H1 (cell line): ENCODE measurements at regions not wholly inside any gene's neighbourhood (a gene's known extent, or its start where the extent isn't known, plus 50 kb on each side); places are given as distances from the start of the nearest gene placed in this dataset.

ENCODE experiments used
- ATF2 ChIP-seq: IDR thresholded peaks from 2 replicates; pipeline ENCODE4 v1.6.1; 2012; ENCODE audit warnings: low read length, inconsistent platforms
- ATF3 ChIP-seq: IDR thresholded peaks from 2 replicates; pipeline ENCODE4 v1.6.1; 2011; ENCODE audit warnings: low read depth, mild to moderate bottlenecking, low read length; ENCODE audit not compliant: insufficient read depth
- CBX8 ChIP-seq: fragments of 300-800, 300-1000 bp; sonication (generic); IDR thresholded peaks from 2 replicates; pipeline ENCODE4 v1.7.1; 2016; ENCODE audit warnings: low read depth, low read length, borderline replicate concordance
- CREB1 ChIP-seq: IDR thresholded peaks from 2 replicates; pipeline ENCODE4 v1.6.1; 2012; ENCODE audit warnings: inconsistent platforms
- CTCF ChIP-seq, 3 experiments: IDR thresholded peaks; 1 replicate in 2 of 3; 2 replicates in 1 of 3; pipeline versions ENCODE4 v1.5.1 to v1.6.1; 2011; ENCODE audit warnings: low read length in 3 of 3, mild to moderate bottlenecking in 3 of 3, inconsistent platforms in 2 of 3, low read depth in 1 of 3, moderate library complexity in 1 of 3; ENCODE audit not compliant: insufficient read depth in 1 of 3; ENCODE audit errors: control extremely low read depth in 1 of 3
- EP300 ChIP-seq, 2 experiments: IDR thresholded peaks; 1 replicate in 1 of 2; 2 replicates in 1 of 2; pipeline ENCODE4 v1.6.1; 2011 to 2012; ENCODE audit warnings: low read depth in 2 of 2, low read length in 2 of 2, mild to moderate bottlenecking in 2 of 2, borderline replicate concordance in 1 of 2, inconsistent platforms in 1 of 2, moderate library complexity in 1 of 2
- EZH2 ChIP-seq: fragments of 200-600 bp; sonication (generic); IDR thresholded peaks from 2 replicates; pipeline ENCODE4 v1.7.1; 2012; ENCODE audit warnings: low read depth, mild to moderate bottlenecking, moderate library complexity, low read length, inconsistent platforms; ENCODE audit not compliant: severe bottlenecking
- HDAC2 ChIP-seq, 2 experiments: fragments of 300-600 bp in 1 of 2; sonication (generic) in 1 of 2; IDR thresholded peaks; 2 replicates each; pipeline ENCODE4 v1.6.1; 2011 to 2012; ENCODE audit warnings: low read depth in 2 of 2, low read length in 2 of 2, mild to moderate bottlenecking in 2 of 2, moderate library complexity in 2 of 2, borderline replicate concordance in 1 of 2, inconsistent platforms in 1 of 2
- HDAC6 ChIP-seq: IDR thresholded peaks from one replicate; pipeline ENCODE4 v1.7.1; 2012; ENCODE audit warnings: low read depth, mild to moderate bottlenecking, inconsistent platforms, low read length, moderate library complexity
- MAX ChIP-seq: IDR thresholded peaks from 2 replicates; pipeline ENCODE4 v1.6.1; 2012; ENCODE audit warnings: inconsistent platforms
- POLR2AphosphoS5 ChIP-seq: IDR thresholded peaks from 2 replicates; pipeline ENCODE4 v1.6.1; 2011; ENCODE audit warnings: low read depth, low read length
- USF2 ChIP-seq: IDR thresholded peaks from 2 replicates; pipeline ENCODE4 v1.6.1; 2011; ENCODE audit warnings: low read length, improper control_type of control experiment
- YY1 ChIP-seq: IDR thresholded peaks from 2 replicates; pipeline ENCODE4 v1.6.1; 2011; ENCODE audit warnings: low read depth, mild to moderate bottlenecking, low read length

DNA sequence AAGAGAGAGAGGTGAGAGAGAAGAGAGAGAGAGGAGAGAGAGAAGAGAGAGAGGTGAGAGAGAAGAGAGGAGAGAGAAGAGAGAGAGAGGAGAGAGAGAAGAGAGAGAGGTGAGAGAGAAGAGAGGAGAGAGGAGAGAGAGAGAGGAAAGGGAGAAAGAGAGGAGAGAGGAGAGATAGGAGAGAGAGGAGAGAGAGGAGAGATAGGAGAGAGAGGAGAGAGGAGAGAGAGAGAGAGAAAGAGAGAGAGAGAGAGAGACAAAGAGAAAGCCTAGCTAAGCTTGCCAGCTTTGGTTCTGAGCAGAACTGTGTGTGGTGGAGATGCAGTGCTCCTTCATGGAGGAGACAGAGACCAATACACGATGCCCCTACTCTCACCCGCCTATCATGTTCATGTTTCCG, 99.1 kb upstream of the KCNA3 start:
- no peak for TF ChIP-seq HDAC6
- TF ChIP-seq CTCF (IDR thresholded peaks at IDR 0.05; ENCODE audit: control extremely low read depth in 1 of 3, insufficient read depth in 1 of 3, low read depth in 1 of 3, low read length in 3 of 3) = no peak
- TF ChIP-seq MAX = no peak
- TF ChIP-seq CBX8 = no peak
- no peak for TF ChIP-seq EZH2
- TF ChIP-seq POLR2AphosphoS5 = no peak
- no peak for TF ChIP-seq ATF3
- no peak for TF ChIP-seq CREB1
- no peak for TF ChIP-seq HDAC2 (IDR thresholded peaks at IDR 0.05; ENCODE audit: borderline replicate concordance in 1 of 2, low read depth in 2 of 2, low read length in 2 of 2)
- TF ChIP-seq YY1 = no peak
- no peak for TF ChIP-seq USF2
- TF ChIP-seq ATF2 = no peak
- TF ChIP-seq EP300 (IDR thresholded peaks at IDR 0.05; ENCODE audit: borderline replicate concordance in 1 of 2, low read depth in 2 of 2, low read length in 2 of 2) = no peak
